ENCODE measurements at regions not wholly inside any gene's neighbourhood (a gene's known extent, or its start where the extent isn't known, plus 50 kb on each side); places are given as distances from the start of the nearest gene placed in this dataset.

DNA sequence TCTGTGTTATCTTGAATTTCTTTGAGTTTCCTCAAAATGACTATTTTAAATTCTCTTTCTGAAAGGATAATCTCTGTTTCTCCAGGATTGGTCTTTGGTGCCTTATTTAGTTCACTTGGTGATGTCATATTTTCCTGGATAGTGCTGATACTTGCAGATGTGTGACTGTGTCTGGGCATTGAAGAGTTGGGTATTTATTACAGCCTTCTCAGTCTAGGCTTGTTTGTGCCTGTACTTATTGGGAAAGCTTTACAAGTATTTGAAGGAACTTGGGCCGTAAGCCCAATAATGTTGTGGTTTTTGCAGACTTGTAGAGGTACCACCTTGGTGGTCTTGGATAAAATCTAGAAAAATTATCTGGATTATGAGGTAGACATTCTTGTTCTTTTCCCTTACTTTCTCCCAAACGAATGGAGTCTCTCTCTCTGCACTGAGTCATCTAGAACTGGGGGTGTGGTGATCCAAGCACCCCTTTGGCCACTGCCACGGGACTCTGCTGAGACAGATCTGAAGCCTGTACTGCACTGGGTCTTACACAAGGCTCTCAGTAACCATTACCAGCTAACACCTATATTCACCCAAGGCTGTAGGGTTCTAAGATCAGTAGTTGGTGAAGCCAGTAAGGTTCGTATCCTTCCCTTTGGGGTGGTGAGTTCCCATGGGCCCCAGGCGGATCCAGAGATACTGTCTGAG, 703.7 kb upstream of the MGAT4C start:
- Histone ChIP-seq H3K79me2 (ENCODE audit: control insufficient read depth, low read length) (no peaks in the 10 kb centered on the region), H3K4me2 (ENCODE audit: low read length) (no peak overlapping the region), H3K27me3 (ENCODE audit: control insufficient read depth, low read length) (no peaks in the 10 kb centered on the region), H3K4me3 (ENCODE audit: low read length) (no peak overlapping the region), H3K27ac (ENCODE audit: low read depth, low read length) (no peak overlapping the region), H3K9me2 (replicated peaks; ENCODE audit: control insufficient read depth, low read length) (no peaks in the 10 kb centered on the region), H3K36me3 (ENCODE audit: control insufficient read depth, low read length) (no peaks in the 10 kb centered on the region), H3F3A (ENCODE audit: control insufficient read depth, insufficient read depth) (no peaks in the 10 kb centered on the region), H3K4me1 (ENCODE audit: control insufficient read depth, low read length) (no peaks in the 10 kb centered on the region), H3K9me3 (ENCODE audit: control insufficient read depth, insufficient read depth, low read length) (no peaks in the 10 kb centered on the region), H4K20me1 (ENCODE audit: control insufficient read depth, insufficient read depth, low read depth, low read length) (no peaks in the 10 kb centered on the region)
- TF ChIP-seq, protein P1, sequence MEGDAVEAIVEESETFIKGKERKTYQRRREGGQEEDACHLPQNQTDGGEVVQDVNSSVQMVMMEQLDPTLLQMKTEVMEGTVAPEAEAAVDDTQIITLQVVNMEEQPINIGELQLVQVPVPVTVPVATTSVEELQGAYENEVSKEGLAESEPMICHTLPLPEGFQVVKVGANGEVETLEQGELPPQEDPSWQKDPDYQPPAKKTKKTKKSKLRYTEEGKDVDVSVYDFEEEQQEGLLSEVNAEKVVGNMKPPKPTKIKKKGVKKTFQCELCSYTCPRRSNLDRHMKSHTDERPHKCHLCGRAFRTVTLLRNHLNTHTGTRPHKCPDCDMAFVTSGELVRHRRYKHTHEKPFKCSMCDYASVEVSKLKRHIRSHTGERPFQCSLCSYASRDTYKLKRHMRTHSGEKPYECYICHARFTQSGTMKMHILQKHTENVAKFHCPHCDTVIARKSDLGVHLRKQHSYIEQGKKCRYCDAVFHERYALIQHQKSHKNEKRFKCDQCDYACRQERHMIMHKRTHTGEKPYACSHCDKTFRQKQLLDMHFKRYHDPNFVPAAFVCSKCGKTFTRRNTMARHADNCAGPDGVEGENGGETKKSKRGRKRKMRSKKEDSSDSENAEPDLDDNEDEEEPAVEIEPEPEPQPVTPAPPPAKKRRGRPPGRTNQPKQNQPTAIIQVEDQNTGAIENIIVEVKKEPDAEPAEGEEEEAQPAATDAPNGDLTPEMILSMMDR (IDR thresholded peaks at IDR 0.05; ENCODE audit: low read depth, low read length, poor library complexity, severe bottlenecking): no peak
- no peak for TF ChIP-seq EZH2phosphoT487 (IDR thresholded peaks at IDR 0.05; ENCODE audit: borderline replicate concordance, low read length)

DNA sequence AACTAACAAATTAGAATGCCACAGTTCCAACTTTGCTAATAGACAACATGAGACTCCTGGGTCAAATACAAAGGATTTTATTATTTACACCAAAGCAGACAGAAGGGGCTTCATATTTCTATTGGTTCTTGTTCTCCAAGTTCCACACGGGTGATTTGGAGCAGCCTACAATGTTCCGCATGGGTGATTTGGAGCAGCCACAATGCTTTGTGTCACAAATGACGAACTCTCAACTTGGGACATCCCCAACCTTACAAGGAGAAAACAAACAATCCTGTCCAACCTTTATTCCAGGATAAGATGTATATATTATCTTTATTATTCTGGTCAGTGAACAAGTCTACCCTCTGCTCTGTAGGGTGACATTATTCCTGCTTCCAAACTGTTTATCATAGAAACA, 694.3 kb upstream of the MGAT4C start:
- no peak overlapping the region for H3K4me3 ChIP-seq (ENCODE audit: low read length)
- H3F3A ChIP-seq (ENCODE audit: control insufficient read depth, insufficient read depth): no peaks in the 10 kb centered on the region
- no peak overlapping the region for H3K27ac ChIP-seq (ENCODE audit: low read depth, low read length)
- no peaks in the 10 kb centered on the region for H3K9me3 ChIP-seq (ENCODE audit: control insufficient read depth, insufficient read depth, low read length)
- H3K4me1 ChIP-seq (ENCODE audit: control insufficient read depth, low read length): no peaks in the 10 kb centered on the region
- TF ChIP-seq EZH2phosphoT487 (IDR thresholded peaks at IDR 0.05; ENCODE audit: borderline replicate concordance, low read length): no peak
- TF ChIP-seq, protein P1 (IDR thresholded peaks at IDR 0.05; ENCODE audit: low read depth, low read length, poor library complexity, severe bottlenecking): no peak
- no peak overlapping the region for H3K4me2 ChIP-seq (ENCODE audit: low read length)
- no peaks in the 10 kb centered on the region for H4K20me1 ChIP-seq (ENCODE audit: control insufficient read depth, insufficient read depth, low read depth, low read length)
- no peaks in the 10 kb centered on the region for H3K79me2 ChIP-seq (ENCODE audit: control insufficient read depth, low read length)
- H3K27me3 ChIP-seq (ENCODE audit: control insufficient read depth, low read length): no peaks in the 10 kb centered on the region
- H3K36me3 ChIP-seq (ENCODE audit: control insufficient read depth, low read length): no peaks in the 10 kb centered on the region
- no peaks in the 10 kb centered on the region for H3K9me2 ChIP-seq (replicated peaks; ENCODE audit: control insufficient read depth, low read length)

DNA sequence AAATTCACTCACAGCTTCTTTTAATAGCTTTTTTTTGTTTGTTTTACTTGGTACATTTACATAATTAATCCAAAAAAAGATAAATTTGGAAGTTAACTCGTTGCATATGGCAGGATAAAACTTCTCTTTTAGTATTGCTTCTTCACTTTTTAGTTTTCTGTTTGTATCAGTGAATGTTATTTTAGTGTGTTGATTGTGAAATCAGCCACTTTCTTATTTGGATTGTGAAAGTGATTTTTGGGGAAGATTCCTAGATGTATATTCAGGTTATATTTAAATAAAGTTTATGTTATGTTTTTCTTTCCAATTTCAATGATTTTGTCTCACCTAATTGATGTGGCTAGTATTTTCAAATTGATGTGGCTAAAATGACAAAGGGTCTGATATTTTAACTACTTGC, 693.9 kb upstream of the MGAT4C start:
- no peaks in the 10 kb centered on the region for H3K27me3 ChIP-seq (ENCODE audit: control insufficient read depth, low read length)
- H3F3A ChIP-seq (ENCODE audit: control insufficient read depth, insufficient read depth): no peaks in the 10 kb centered on the region
- TF ChIP-seq, protein P1 (IDR thresholded peaks at IDR 0.05; ENCODE audit: low read depth, low read length, poor library complexity, severe bottlenecking): no peak
- no peak for TF ChIP-seq EZH2phosphoT487 (IDR thresholded peaks at IDR 0.05; ENCODE audit: borderline replicate concordance, low read length)

More for the DNA sequence above, 693.9 kb upstream of the MGAT4C start:
- H3K27ac ChIP-seq (ENCODE audit: low read depth, low read length): no peak overlapping the region
- H3K4me2 ChIP-seq (ENCODE audit: low read length): no peak overlapping the region
- H3K4me1 ChIP-seq (ENCODE audit: control insufficient read depth, low read length): no peaks in the 10 kb centered on the region
- H4K20me1 ChIP-seq (ENCODE audit: control insufficient read depth, insufficient read depth, low read depth, low read length): no peaks in the 10 kb centered on the region
- H3K4me3 ChIP-seq (ENCODE audit: low read length): no peak overlapping the region
- H3K36me3 ChIP-seq (ENCODE audit: control insufficient read depth, low read length): no peaks in the 10 kb centered on the region
- H3K79me2 ChIP-seq (ENCODE audit: control insufficient read depth, low read length): no peaks in the 10 kb centered on the region
- H3K9me3 ChIP-seq (ENCODE audit: control insufficient read depth, insufficient read depth, low read length): no peaks in the 10 kb centered on the region
- no peaks in the 10 kb centered on the region for H3K9me2 ChIP-seq (replicated peaks; ENCODE audit: control insufficient read depth, low read length)

Measured in DOHH2 (cell line).